Smooth muscle cell (in vitro differentiated cells): ENCODE measurements at regions not wholly inside any gene's neighbourhood (a gene's known extent, or its start where the extent isn't known, plus 50 kb on each side); places are given as distances from the start of the nearest gene placed in this dataset.

ENCODE experiments used
- DNase-seq: peaks from one replicate; lab custom pipeline; 2025; ENCODE audit not compliant: unreplicated experiment; lab: John Stamatoyannopoulos, UW
- H2AFZ ChIP-seq: fragments of 200-600 bp; sonication (generic); 2 replicates; pipeline ENCODE4 v1.6.0; 2016; ENCODE audit warnings: antibody characterized with exemption, low read depth, mild to moderate bottlenecking
- H3F3A ChIP-seq: fragments of 200-600 bp; sonication (generic); 2 replicates; pipeline ENCODE4 v1.6.0; 2017; ENCODE audit warnings: antibody characterized with exemption, low read depth
- H3K27ac ChIP-seq: fragments of 200-600 bp; sonication (generic); 2 replicates; pipeline ENCODE4 v1.5.1; 2016; ENCODE audit warnings: low read depth, mild to moderate bottlenecking
- H3K27me3 ChIP-seq: fragments of 200-600 bp; sonication (generic); 2 replicates; pipeline ENCODE4 v1.6.1; 2016; ENCODE audit warnings: low read depth, mild to moderate bottlenecking
- H3K36me3 ChIP-seq: fragments of 200-600 bp; sonication (generic); 2 replicates; pipeline ENCODE4 v1.5.1; 2016; ENCODE audit warnings: low read depth
- H3K4me1 ChIP-seq: fragments of 200-600 bp; sonication (generic); 2 replicates; pipeline ENCODE4 v1.5.1; 2016; ENCODE audit warnings: low read depth
- H3K4me2 ChIP-seq: fragments of 200-600 bp; sonication (generic); 2 replicates; pipeline ENCODE4 v1.6.0; 2016; ENCODE audit warnings: mild to moderate bottlenecking
- H3K4me3 ChIP-seq: fragments of 200-600 bp; sonication (generic); 2 replicates; pipeline ENCODE4 v1.5.1; 2016; ENCODE audit warnings: mild to moderate bottlenecking
- H3K79me2 ChIP-seq: fragments of 200-600 bp; sonication (generic); 2 replicates; pipeline ENCODE4 v1.6.0; 2016; ENCODE audit warnings: low read depth, mild to moderate bottlenecking
- H3K9ac ChIP-seq: fragments of 200-600 bp; sonication (generic); 2 replicates; pipeline ENCODE4 v1.6.0; 2016; ENCODE audit warnings: low read depth
- H3K9me3 ChIP-seq: fragments of 200-600 bp; sonication (generic); replicated peaks from 2 replicates; pipeline ENCODE4 v1.5.1; 2016; ENCODE audit warnings: low read depth
- H4K20me1 ChIP-seq: fragments of 200-600 bp; sonication (generic); 2 replicates; pipeline ENCODE4 v1.6.0; 2016; ENCODE audit warnings: low read depth
- WGBS: methylation state at CpG from one replicate; pipeline ENCODE4 v1.1.7; 2016; ENCODE audit warnings: low lambda C conversion rate; 5-methylcytosine and 5-hydroxymethylcytosine counted together
- TF ChIP-seq, protein P1 (sequence below): fragments of 200-600 bp; sonication (generic); IDR thresholded peaks from 2 replicates; pipeline ENCODE4 v1.5.1; 2017; ENCODE audit warnings: borderline replicate concordance, mild to moderate bottlenecking, antibody characterized with exemption; ENCODE audit not compliant: insufficient read depth, poor library complexity, severe bottlenecking

- WGBS = 31% methylated on average over 7 of the region's 7 CpGs
- DNase-seq = no peak
- H3F3A ChIP-seq = no peaks in the 10 kb centered on the region
- TF ChIP-seq, protein P1, sequence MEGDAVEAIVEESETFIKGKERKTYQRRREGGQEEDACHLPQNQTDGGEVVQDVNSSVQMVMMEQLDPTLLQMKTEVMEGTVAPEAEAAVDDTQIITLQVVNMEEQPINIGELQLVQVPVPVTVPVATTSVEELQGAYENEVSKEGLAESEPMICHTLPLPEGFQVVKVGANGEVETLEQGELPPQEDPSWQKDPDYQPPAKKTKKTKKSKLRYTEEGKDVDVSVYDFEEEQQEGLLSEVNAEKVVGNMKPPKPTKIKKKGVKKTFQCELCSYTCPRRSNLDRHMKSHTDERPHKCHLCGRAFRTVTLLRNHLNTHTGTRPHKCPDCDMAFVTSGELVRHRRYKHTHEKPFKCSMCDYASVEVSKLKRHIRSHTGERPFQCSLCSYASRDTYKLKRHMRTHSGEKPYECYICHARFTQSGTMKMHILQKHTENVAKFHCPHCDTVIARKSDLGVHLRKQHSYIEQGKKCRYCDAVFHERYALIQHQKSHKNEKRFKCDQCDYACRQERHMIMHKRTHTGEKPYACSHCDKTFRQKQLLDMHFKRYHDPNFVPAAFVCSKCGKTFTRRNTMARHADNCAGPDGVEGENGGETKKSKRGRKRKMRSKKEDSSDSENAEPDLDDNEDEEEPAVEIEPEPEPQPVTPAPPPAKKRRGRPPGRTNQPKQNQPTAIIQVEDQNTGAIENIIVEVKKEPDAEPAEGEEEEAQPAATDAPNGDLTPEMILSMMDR = peak; percentile 89
- peaks cover 5% of the 10 kb centered on the region for H3K4me1 ChIP-seq
- no peak overlapping the region for H3K27ac ChIP-seq
- no peak overlapping the region for H3K4me3 ChIP-seq
- H3K4me2 ChIP-seq = no peak overlapping the region
- no peaks in the 10 kb centered on the region for H3K79me2 ChIP-seq
- no peaks in the 10 kb centered on the region for H3K27me3 ChIP-seq
- no peaks in the 10 kb centered on the region for H4K20me1 ChIP-seq
- no peak overlapping the region for H3K9ac ChIP-seq
- H2AFZ ChIP-seq = no peak overlapping the region
- no peaks in the 10 kb centered on the region for H3K9me3 ChIP-seq
- H3K36me3 ChIP-seq = no peaks in the 10 kb centered on the region
Measured at GRCh38 chr14:49497725-49498348, 88.3 kb downstream of the RPS29 start.

- H3K4me1 ChIP-seq = peaks cover 5% of the 10 kb centered on the region
- H3K36me3 ChIP-seq = no peaks in the 10 kb centered on the region
- no peak overlapping the region for H3K9ac ChIP-seq
- no peak for DNase-seq
- H3K27ac ChIP-seq = no peak overlapping the region
- WGBS = 85% methylated on average over 7 of the region's 7 CpGs
- H3K9me3 ChIP-seq = no peaks in the 10 kb centered on the region
- H3K4me3 ChIP-seq = no peak overlapping the region
- H2AFZ ChIP-seq = no peak overlapping the region
- no peak overlapping the region for H3K4me2 ChIP-seq
- TF ChIP-seq, protein P1 = no peak
- no peaks in the 10 kb centered on the region for H4K20me1 ChIP-seq
- H3K27me3 ChIP-seq = no peaks in the 10 kb centered on the region
- no peaks in the 10 kb centered on the region for H3K79me2 ChIP-seq
- no peaks in the 10 kb centered on the region for H3F3A ChIP-seq
Measured at GRCh38 chr14:49497267-49497666, 88.9 kb downstream of the RPS29 start.

- H3K9ac ChIP-seq = no peak overlapping the region
- H3K4me2 ChIP-seq = no peak overlapping the region
- no peaks in the 10 kb centered on the region for H3K27me3 ChIP-seq
- DNase-seq = no peak
- WGBS = 58% methylated on average over 4 of the region's 4 CpGs
- no peaks in the 10 kb centered on the region for H4K20me1 ChIP-seq
- H3K9me3 ChIP-seq = no peaks in the 10 kb centered on the region
- no peak overlapping the region for H2AFZ ChIP-seq
- no peak overlapping the region for H3K4me3 ChIP-seq
- H3K4me1 ChIP-seq = peaks cover 5% of the 10 kb centered on the region
- H3K36me3 ChIP-seq = no peaks in the 10 kb centered on the region
- H3K79me2 ChIP-seq = no peaks in the 10 kb centered on the region
- H3F3A ChIP-seq = no peaks in the 10 kb centered on the region
- TF ChIP-seq, protein P1 = no peak
- H3K27ac ChIP-seq = no peak overlapping the region
Measured at GRCh38 chr14:49494836-49495235, 91.3 kb downstream of the RPS29 start.

DNA sequence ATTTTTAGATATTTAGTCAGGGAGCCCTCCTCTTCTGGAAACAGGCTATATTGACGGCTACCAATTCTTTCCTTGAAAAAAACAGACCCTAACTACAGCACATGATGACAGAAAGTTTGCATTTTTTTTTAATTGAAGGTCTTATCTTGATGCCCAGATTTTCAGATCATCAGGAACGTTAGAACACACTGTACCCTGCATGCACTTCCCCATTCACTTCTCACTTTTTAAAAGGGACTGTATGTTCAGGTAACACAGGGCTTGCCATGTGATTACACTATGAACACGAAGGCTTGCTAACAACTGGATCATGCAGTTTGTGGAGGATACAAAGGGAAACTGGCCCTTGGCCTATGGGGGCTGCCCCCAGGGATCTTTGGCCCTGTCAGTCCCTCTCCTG, 92.6 kb downstream of the RPS29 start:
- no peaks in the 10 kb centered on the region for H3F3A ChIP-seq
- H3K9me3 ChIP-seq = no peaks in the 10 kb centered on the region
- H3K36me3 ChIP-seq = no peaks in the 10 kb centered on the region
- TF ChIP-seq, protein P1 = no peak
- no peaks in the 10 kb centered on the region for H3K79me2 ChIP-seq
- DNase-seq = no peak
- H3K9ac ChIP-seq = no peak overlapping the region
- H4K20me1 ChIP-seq = no peaks in the 10 kb centered on the region
- 71% methylated on average over 3 of the region's 3 CpGs for WGBS
- H3K4me2 ChIP-seq = no peak overlapping the region
- H3K4me1 ChIP-seq = peaks cover 5% of the 10 kb centered on the region
- H3K27ac ChIP-seq = no peak overlapping the region
- no peaks in the 10 kb centered on the region for H3K27me3 ChIP-seq
- H3K4me3 ChIP-seq = no peak overlapping the region
- no peak overlapping the region for H2AFZ ChIP-seq
